ENCODE measurements at regions not wholly inside any gene's neighbourhood (a gene's known extent, or its start where the extent isn't known, plus 50 kb on each side); places are given as distances from the start of the nearest gene placed in this dataset.

- CTCF ChIA-PET (ENCODE audit: unreplicated experiment) = no interaction called here
- no peak overlapping the region for H3K4me3 ChIP-seq (ENCODE audit: low read depth, low read length, poor library complexity, severe bottlenecking)
These were observed 418.6 kb downstream of the SLCO4C1 start for GRCh38 chr5:101877451-101877850.

GRCh38 chr5:101866473-101866872 is 429.6 kb downstream of the SLCO4C1 start:
- H2AFZ ChIP-seq (ENCODE audit: low read length) = no peak overlapping the region
- no peak for TF ChIP-seq EZH2phosphoT487 (IDR thresholded peaks at IDR 0.05; ENCODE audit: borderline replicate concordance, low read depth, low read length)
- no peak for TF ChIP-seq CTCF (conservative IDR thresholded peaks at IDR 0.05; ENCODE audit: low read length)
- H3K4me3 ChIP-seq (ENCODE audit: low read depth, low read length, poor library complexity, severe bottlenecking) = no peak overlapping the region
- no peaks in the 10 kb centered on the region for H3K9me2 ChIP-seq (ENCODE audit: insufficient read depth, low read length)
- H4K20me1 ChIP-seq (ENCODE audit: insufficient read depth, low read length) = no peaks in the 10 kb centered on the region
- no peaks in the 10 kb centered on the region for H3K79me2 ChIP-seq (ENCODE audit: insufficient read depth, low read depth, low read length)
- no TSS peak for BruUV-seq (replicated peaks)
- DNase-seq (ENCODE audit: low spot score) = no peak
- ChIA-PET POLR2A (no interaction called here), CTCF (ENCODE audit: unreplicated experiment) (no interaction called here)
- H3K4me1 ChIP-seq (ENCODE audit: insufficient read depth, low read length, poor library complexity, severe bottlenecking) = no peaks in the 10 kb centered on the region
- no peak overlapping the region for H3K4me2 ChIP-seq (ENCODE audit: low read length)
- no peaks in the 10 kb centered on the region for H3K9me3 ChIP-seq (ENCODE audit: low read length)
- no peaks in the 10 kb centered on the region for H3K36me3 ChIP-seq (ENCODE audit: insufficient read depth, low read length)
- intact Hi-C loops (cut with micrococcal nuclease; ENCODE audit: unreplicated experiment) = no loop called here
- H3K27ac ChIP-seq (ENCODE audit: low read depth, low read length, poor library complexity, severe bottlenecking) = no peak overlapping the region

More at GRCh38 chr5:101877451-101877850, 418.6 kb downstream of the SLCO4C1 start:
- DNase-seq (ENCODE audit: low spot score) = no peak
- Histone ChIP-seq H3K9me2 (ENCODE audit: insufficient read depth, low read length) (no peaks in the 10 kb centered on the region), H2AFZ (ENCODE audit: low read length) (no peak overlapping the region), H3K79me2 (ENCODE audit: insufficient read depth, low read depth, low read length) (no peaks in the 10 kb centered on the region), H3K36me3 (ENCODE audit: insufficient read depth, low read length) (no peaks in the 10 kb centered on the region), H4K20me1 (ENCODE audit: insufficient read depth, low read length) (no peaks in the 10 kb centered on the region), H3K27ac (ENCODE audit: low read depth, low read length, poor library complexity, severe bottlenecking) (no peak overlapping the region), H3K4me1 (ENCODE audit: insufficient read depth, low read length, poor library complexity, severe bottlenecking) (no peaks in the 10 kb centered on the region), H3K9me3 (ENCODE audit: low read length) (no peaks in the 10 kb centered on the region), H3K4me2 (ENCODE audit: low read length) (no peak overlapping the region)
- TF ChIP-seq EZH2phosphoT487 (IDR thresholded peaks at IDR 0.05; ENCODE audit: borderline replicate concordance, low read depth, low read length) = no peak
- intact Hi-C loops (cut with micrococcal nuclease; ENCODE audit: unreplicated experiment) = no loop called here
- no TSS peak for BruUV-seq (replicated peaks)
- POLR2A ChIA-PET = no interaction called here

- Histone ChIP-seq H2AFZ (ENCODE audit: low read length) (no peak overlapping the region), H3K9me3 (ENCODE audit: low read length) (no peaks in the 10 kb centered on the region), H3K36me3 (ENCODE audit: insufficient read depth, low read length) (no peaks in the 10 kb centered on the region), H3K9me2 (ENCODE audit: insufficient read depth, low read length) (no peaks in the 10 kb centered on the region), H3K4me1 (ENCODE audit: insufficient read depth, low read length, poor library complexity, severe bottlenecking) (no peaks in the 10 kb centered on the region), H3K27ac (ENCODE audit: low read depth, low read length, poor library complexity, severe bottlenecking) (no peak overlapping the region), H4K20me1 (ENCODE audit: insufficient read depth, low read length) (no peaks in the 10 kb centered on the region), H3K4me3 (ENCODE audit: low read depth, low read length, poor library complexity, severe bottlenecking) (no peak overlapping the region), H3K4me2 (ENCODE audit: low read length) (no peak overlapping the region), H3K79me2 (ENCODE audit: insufficient read depth, low read depth, low read length) (no peaks in the 10 kb centered on the region)
- intact Hi-C loops (cut with micrococcal nuclease; ENCODE audit: unreplicated experiment) = no loop called here
- TF ChIP-seq CTCF (conservative IDR thresholded peaks at IDR 0.05; ENCODE audit: low read length) (no peak), EZH2phosphoT487 (IDR thresholded peaks at IDR 0.05; ENCODE audit: borderline replicate concordance, low read depth, low read length) (no peak)
- CTCF ChIA-PET (ENCODE audit: unreplicated experiment) = no interaction called here
- no TSS peak for BruUV-seq (replicated peaks)
- no peak for DNase-seq (ENCODE audit: low spot score)
- POLR2A ChIA-PET = no interaction called here
These were observed 435.5 kb downstream of the SLCO4C1 start for GRCh38 chr5:101860563-101860962.

Measured in OCI-LY7 (cell line).